ENCODE measurements at regions not wholly inside any gene's neighbourhood (a gene's known extent, or its start where the extent isn't known, plus 50 kb on each side); places are given as distances from the start of the nearest gene placed in this dataset.
A peak's percentile ranks its signal among the peaks of the same experiment; 100 is the strongest.

- DNase-seq, result no peak
These were observed 289.4 kb downstream of the FOXO1 start for GRCh38 chr13:40376867-40377535.

- no peak for DNase-seq
These were observed 288.7 kb downstream of the FOXO1 start for GRCh38 chr13:40377783-40378182.

- no peak for DNase-seq
These were observed 287.2 kb downstream of the FOXO1 start for GRCh38 chr13:40379196-40379595.

- no peak for DNase-seq
These were observed 286.5 kb downstream of the FOXO1 start for GRCh38 chr13:40379794-40380578.

GRCh38 chr13:40381935-40382764 lies 284.3 kb downstream of the FOXO1 start:
- DNase-seq, result no peak

- peak; percentile 29 for DNase-seq
These were observed 283.3 kb downstream of the FOXO1 start for GRCh38 chr13:40383132-40383531.

GRCh38 chr13:40383885-40384284 lies 282.6 kb downstream of the FOXO1 start:
- DNase-seq, result no peak

- DNase-seq, result no peak
These were observed 281.2 kb downstream of the FOXO1 start for GRCh38 chr13:40384976-40385857.

- no peak for DNase-seq
These were observed 280.6 kb downstream of the FOXO1 start for GRCh38 chr13:40385858-40386180.

- DNase-seq, result no peak
These were observed 279.9 kb downstream of the FOXO1 start for GRCh38 chr13:40386586-40386985.

- no peak for DNase-seq
These were observed 278.7 kb downstream of the FOXO1 start for GRCh38 chr13:40387775-40388174.

- no peak for DNase-seq
These were observed 277.8 kb downstream of the FOXO1 start for GRCh38 chr13:40388617-40389016.

- DNase-seq, result no peak
These were observed 277.3 kb downstream of the FOXO1 start for GRCh38 chr13:40389081-40389641.

GRCh38 chr13:40390401-40390916 lies 276.0 kb downstream of the FOXO1 start:
- no peak for DNase-seq

GRCh38 chr13:40391788-40392187 lies 274.7 kb downstream of the FOXO1 start:
- no peak for DNase-seq

- DNase-seq, result no peak
These were observed 272.0 kb downstream of the FOXO1 start for GRCh38 chr13:40394304-40394985.

- DNase-seq, result no peak
These were observed 268.4 kb downstream of the FOXO1 start for GRCh38 chr13:40398065-40398464.

- DNase-seq, result no peak
These were observed 266.7 kb downstream of the FOXO1 start for GRCh38 chr13:40399756-40400155.

GRCh38 chr13:40401911-40402776 lies 264.3 kb downstream of the FOXO1 start:
- DNase-seq, result peak; percentile 84

GRCh38 chr13:40402931-40403431 lies 263.5 kb downstream of the FOXO1 start:
- no peak for DNase-seq
